DOHH2 (cell line): ENCODE measurements at regions not wholly inside any gene's neighbourhood (a gene's known extent, or its start where the extent isn't known, plus 50 kb on each side); places are given as distances from the start of the nearest gene placed in this dataset.

Experiments used
- EZH2phosphoT487 ChIP-seq: fragments of 200-600 bp; sonication (generic); IDR thresholded peaks from 2 replicates; pipeline ENCODE4 v1.6.1; 2017; ENCODE audit warnings: borderline replicate concordance, mild to moderate bottlenecking, antibody characterized with exemption, low read length, moderate library complexity, mixed read lengths
- TF ChIP-seq, protein P1 (sequence below): fragments of 200-600 bp; sonication (generic); IDR thresholded peaks from one replicate; pipeline ENCODE4 v1.5.1; 2014; ENCODE audit warnings: antibody characterized with exemption, mild to moderate bottlenecking, low read depth, low read length; ENCODE audit not compliant: poor library complexity, severe bottlenecking

DNA sequence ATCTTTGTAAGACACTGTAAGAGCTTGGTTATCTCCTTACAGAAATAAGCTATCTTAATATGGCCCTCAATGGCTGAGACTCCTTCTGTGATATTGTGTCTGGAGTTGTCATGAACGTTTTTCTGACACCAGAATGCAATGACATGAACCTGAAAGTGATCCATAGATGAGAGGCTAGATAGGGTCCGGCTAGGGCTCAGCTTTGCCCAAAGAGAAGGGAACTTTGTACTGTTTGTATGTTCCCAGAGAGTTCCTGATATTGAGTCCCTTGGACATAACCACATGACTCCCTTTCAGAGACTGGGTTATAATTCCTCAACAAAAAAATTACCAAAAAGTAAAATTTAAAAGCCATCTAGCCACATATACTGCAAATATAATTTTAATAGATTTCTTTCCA lies 575.8 kb upstream of the CLINT1 start:
- TF ChIP-seq, protein P1, sequence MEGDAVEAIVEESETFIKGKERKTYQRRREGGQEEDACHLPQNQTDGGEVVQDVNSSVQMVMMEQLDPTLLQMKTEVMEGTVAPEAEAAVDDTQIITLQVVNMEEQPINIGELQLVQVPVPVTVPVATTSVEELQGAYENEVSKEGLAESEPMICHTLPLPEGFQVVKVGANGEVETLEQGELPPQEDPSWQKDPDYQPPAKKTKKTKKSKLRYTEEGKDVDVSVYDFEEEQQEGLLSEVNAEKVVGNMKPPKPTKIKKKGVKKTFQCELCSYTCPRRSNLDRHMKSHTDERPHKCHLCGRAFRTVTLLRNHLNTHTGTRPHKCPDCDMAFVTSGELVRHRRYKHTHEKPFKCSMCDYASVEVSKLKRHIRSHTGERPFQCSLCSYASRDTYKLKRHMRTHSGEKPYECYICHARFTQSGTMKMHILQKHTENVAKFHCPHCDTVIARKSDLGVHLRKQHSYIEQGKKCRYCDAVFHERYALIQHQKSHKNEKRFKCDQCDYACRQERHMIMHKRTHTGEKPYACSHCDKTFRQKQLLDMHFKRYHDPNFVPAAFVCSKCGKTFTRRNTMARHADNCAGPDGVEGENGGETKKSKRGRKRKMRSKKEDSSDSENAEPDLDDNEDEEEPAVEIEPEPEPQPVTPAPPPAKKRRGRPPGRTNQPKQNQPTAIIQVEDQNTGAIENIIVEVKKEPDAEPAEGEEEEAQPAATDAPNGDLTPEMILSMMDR = no peak
- no peak for TF ChIP-seq EZH2phosphoT487
